IMR-90 (cell line): ENCODE measurements at regions not wholly inside any gene's neighbourhood (a gene's known extent, or its start where the extent isn't known, plus 50 kb on each side); places are given as distances from the start of the nearest gene placed in this dataset.

ENCODE experiments used
- ATAC-seq: fragments of 200-7000 bp; cut with Tn5 transposase; 2 replicates; pipeline ENCODE4 v1.9.1; 2020; ENCODE audit warnings: low read depth, mild to moderate bottlenecking, moderate library complexity
- BruUV-seq: library from RNA; stranded (reverse); fragments of 400-500 nt; replicated peaks from 2 replicates; lab custom pipeline; 2021; lab: Mats Ljungman, UMichigan
- CTCF ChIA-PET: fragments of 300-600 bp; formaldehyde crosslinking; extraction: SDS; loops from one replicate; lab custom pipeline; 2021; ENCODE audit warnings: antibody characterized with exemption; lab: Yijun Ruan, JAX
- POLR2A ChIA-PET: fragments of 300-600 bp; sonication (Branson Sonifier 250); formaldehyde crosslinking; loops from one replicate; lab custom pipeline; 2022; ENCODE audit warnings: antibody characterized with exemption; ENCODE audit not compliant: unreplicated experiment; lab: Charles Lee
- DNase-seq: peaks from one replicate; pipeline ENCODE4 v3.0.0; 2013
- H2AFZ ChIP-seq: replicated peaks from 2 replicates; pipeline ENCODE3; 2013; ENCODE audit warnings: low read length, mild to moderate bottlenecking; ENCODE audit not compliant: poor library complexity
- H2AK5ac ChIP-seq: 2 replicates; pipeline ENCODE4 v1.6.1; 2013; ENCODE audit warnings: low read depth, low read length, inconsistent platforms
- H2AK9ac ChIP-seq: replicated peaks from 2 replicates; pipeline ENCODE3; 2013; ENCODE audit warnings: mild to moderate bottlenecking, low read depth, low read length, moderate library complexity; ENCODE audit not compliant: poor library complexity
- H2BK120ac ChIP-seq: 2 replicates; pipeline ENCODE4 v1.6.1; 2013; ENCODE audit warnings: low read depth, low read length, inconsistent platforms
- H2BK15ac ChIP-seq: 3 replicates; pipeline ENCODE4 v1.6.1; 2013; ENCODE audit warnings: low read depth, low read length, inconsistent platforms
- H2BK20ac ChIP-seq: 2 replicates; pipeline ENCODE4 v1.6.1; 2013; ENCODE audit warnings: low read depth, mild to moderate bottlenecking, inconsistent platforms, low read length, moderate library complexity
- H2BK5ac ChIP-seq: 2 replicates; pipeline ENCODE4 v1.6.1; 2013; ENCODE audit warnings: mild to moderate bottlenecking, low read depth, low read length, inconsistent platforms; ENCODE audit not compliant: poor library complexity, severe bottlenecking
- H3K14ac ChIP-seq: replicated peaks from 2 replicates; pipeline ENCODE4 v1.6.1; 2013; ENCODE audit warnings: low read depth, low read length, inconsistent platforms
- H3K18ac ChIP-seq: 2 replicates; pipeline ENCODE4 v1.6.1; 2013; ENCODE audit warnings: low read depth, low read length, control low read depth
- H3K23ac ChIP-seq: 2 replicates; pipeline ENCODE4 v1.6.1; 2013; ENCODE audit warnings: low read depth, low read length, inconsistent platforms
- H3K27ac ChIP-seq: 2 replicates; pipeline ENCODE4 v1.5.1; 2013; ENCODE audit warnings: mild to moderate bottlenecking, control low read depth, low read length; ENCODE audit not compliant: insufficient read depth
- H3K27me3 ChIP-seq: 2 replicates; pipeline ENCODE4 v1.6.1; 2013; ENCODE audit warnings: low read length; ENCODE audit not compliant: control insufficient read depth, insufficient read depth
- H3K36me3 ChIP-seq: 2 replicates; pipeline ENCODE4 v1.6.1; 2013; ENCODE audit warnings: low read length, mixed read lengths; ENCODE audit not compliant: control insufficient read depth, insufficient read depth
- H3K4ac ChIP-seq: 2 replicates; pipeline ENCODE4 v1.6.1; 2013; ENCODE audit warnings: low read depth, low read length, inconsistent platforms
- H3K4me1 ChIP-seq: 2 replicates; pipeline ENCODE4 v1.6.1; 2013; ENCODE audit warnings: low read length, mixed read lengths; ENCODE audit not compliant: control insufficient read depth, insufficient read depth
- H3K4me2 ChIP-seq: 2 replicates; pipeline ENCODE4 v1.6.1; 2013; ENCODE audit warnings: low read depth, mild to moderate bottlenecking, control low read depth, low read length, moderate library complexity
- H3K4me3 ChIP-seq: 2 replicates; pipeline ENCODE4 v1.5.1; 2013; ENCODE audit warnings: low read depth, mild to moderate bottlenecking, control low read depth, low read length, moderate library complexity; ENCODE audit not compliant: insufficient read depth
- H3K56ac ChIP-seq: 2 replicates; pipeline ENCODE4 v1.6.1; 2013; ENCODE audit warnings: low read length, inconsistent platforms; ENCODE audit not compliant: insufficient read depth; ENCODE audit errors: extremely low read depth
- H3K79me1 ChIP-seq, 2 experiments: 2 replicates each; pipeline ENCODE4 v1.6.1; 2013; ENCODE audit warnings: low read length in 2 of 2, inconsistent platforms in 1 of 2, low read depth in 1 of 2
- H3K9ac ChIP-seq: 2 replicates; pipeline ENCODE4 v1.6.1; 2013; ENCODE audit warnings: low read depth, low read length, control low read depth
- H3K9me1 ChIP-seq: 2 replicates; pipeline ENCODE4 v1.6.1; 2013; ENCODE audit warnings: low read length, inconsistent platforms; ENCODE audit not compliant: insufficient read depth
- H3K9me3 ChIP-seq: 2 replicates; pipeline ENCODE4 v1.6.1; 2013; ENCODE audit warnings: low read length; ENCODE audit not compliant: control insufficient read depth, insufficient read depth
- H4K20me1 ChIP-seq: 2 replicates; pipeline ENCODE4 v1.6.1; 2013; ENCODE audit warnings: low read length, inconsistent platforms; ENCODE audit not compliant: insufficient read depth
- H4K5ac ChIP-seq: 2 replicates; pipeline ENCODE4 v1.6.1; 2013; ENCODE audit warnings: mild to moderate bottlenecking, low read depth, low read length, control low read depth
- H4K8ac ChIP-seq, 2 experiments: 2 replicates each; pipeline ENCODE4 v1.6.1; 2013; ENCODE audit warnings: low read depth in 2 of 2, low read length in 2 of 2, control low read depth in 1 of 2, inconsistent platforms in 1 of 2
- H4K91ac ChIP-seq: 2 replicates; pipeline ENCODE4 v1.6.1; 2013; ENCODE audit warnings: low read depth, low read length, inconsistent platforms; ENCODE audit not compliant: insufficient read depth
- BHLHE40 ChIP-seq: fragments of 150-350 bp; IDR thresholded peaks from 2 replicates; pipeline ENCODE4 v1.6.1; 2016; ENCODE audit warnings: mild to moderate bottlenecking, low read depth, low read length
- CEBPB ChIP-seq: IDR thresholded peaks from 2 replicates; pipeline ENCODE4 v1.6.1; 2012; ENCODE audit warnings: low read depth, low read length, improper control_type of control experiment
- CHD1 ChIP-seq: IDR thresholded peaks from 2 replicates; pipeline ENCODE4 v1.6.1; 2012; ENCODE audit warnings: low read depth, low read length, improper control_type of control experiment
- FOS ChIP-seq: fragments of 150-350 bp; IDR thresholded peaks from 2 replicates; pipeline ENCODE4 v1.6.1; 2016; ENCODE audit warnings: low read depth, low read length
- MAZ ChIP-seq: IDR thresholded peaks from 2 replicates; pipeline ENCODE4 v1.6.1; 2012; ENCODE audit warnings: low read depth, mild to moderate bottlenecking, low read length, improper control_type of control experiment, moderate library complexity, borderline replicate concordance
- NFE2L2 ChIP-seq: fragments of 150-350 bp; IDR thresholded peaks from 2 replicates; pipeline ENCODE4 v1.6.1; 2016; ENCODE audit warnings: low read depth, mild to moderate bottlenecking, low read length
- POLR2A ChIP-seq: IDR thresholded peaks from 2 replicates; pipeline ENCODE4 v1.6.1; 2012; ENCODE audit warnings: mild to moderate bottlenecking, low read depth, low read length
- RAD21 ChIP-seq: IDR thresholded peaks from 2 replicates; pipeline ENCODE4 v1.6.1; 2012; ENCODE audit warnings: low read length, improper control_type of control experiment
- RCOR1 ChIP-seq: IDR thresholded peaks from 2 replicates; pipeline ENCODE4 v1.6.1; 2012; ENCODE audit warnings: mild to moderate bottlenecking, low read length, improper control_type of control experiment; ENCODE audit not compliant: insufficient replicate concordance
- RFX5 ChIP-seq: IDR thresholded peaks from 2 replicates; pipeline ENCODE4 v1.8.0; 2012; ENCODE audit warnings: low read depth, mild to moderate bottlenecking, low read length, moderate library complexity
- SMC3 ChIP-seq: fragments of 150-350 bp; IDR thresholded peaks from 2 replicates; pipeline ENCODE4 v1.6.1; 2016; ENCODE audit warnings: low read depth, mild to moderate bottlenecking, antibody characterized with exemption, low read length, moderate library complexity
- WGBS, 2 experiments: methylation state at CpG; one replicate each; pipeline versions ENCODE4 v1.1.5 to v1.1.7; 2013; ENCODE audit warnings: missing lambda C conversion rate in 2 of 2; ENCODE audit not compliant: insufficient read length in 1 of 2; ENCODE audit errors: extremely low coverage in 2 of 2; 5-methylcytosine and 5-hydroxymethylcytosine counted together
- dilution Hi-C: fragments of 300-500 bp; cut with HindIII; formaldehyde crosslinking; loops from one replicate; pipeline ENCODE4 v1.14.3; 2018; ENCODE audit warnings: low sequenced_read_pairs; ENCODE audit not compliant: unreplicated experiment
- in situ Hi-C: fragments of 300-500 bp; cut with MboI; formaldehyde crosslinking; loops from 3 replicates; pipeline ENCODE4 v1.14.3; 2019; ENCODE audit warnings: low sequenced_read_pairs, inconsistent platforms, mixed read lengths
- intact Hi-C: fragments of 100-400 bp; cut with micrococcal nuclease; formaldehyde crosslinking; loops from 2 replicates; pipeline ENCODE4 v1.10.0; 2022

DNA sequence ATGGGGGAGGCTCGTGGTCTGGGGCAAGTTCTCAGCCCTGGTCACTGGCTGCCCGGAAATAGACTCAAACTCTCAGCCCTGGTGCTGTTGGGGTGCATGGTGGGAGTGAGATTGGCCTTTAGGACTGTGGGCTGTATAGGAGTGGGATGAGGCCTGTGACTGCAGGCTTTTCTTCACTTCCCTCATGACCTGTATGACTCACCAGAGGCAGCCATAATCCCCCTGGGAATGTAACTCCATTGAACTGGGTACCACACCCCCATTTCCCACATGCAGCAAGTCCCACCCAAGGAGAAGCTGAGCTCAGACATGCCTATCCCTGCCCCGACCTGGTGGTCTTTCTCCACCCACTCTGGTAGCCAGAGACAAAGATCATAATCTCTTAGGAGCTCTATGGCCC lies 177.7 kb upstream of the OSR1 start:
- Histone ChIP-seq H2BK20ac (no peak overlapping the region), H3K9me1 (no peaks in the 10 kb centered on the region), H3K56ac (no peak overlapping the region), H4K8ac (no peak overlapping the region), H3K4ac (no peak overlapping the region), H3K4me2 (no peak overlapping the region), H2BK120ac (no peak overlapping the region), H3K4me1 (peaks cover 3% of the 10 kb centered on the region), H2AK5ac (no peak overlapping the region), H4K20me1 (no peaks in the 10 kb centered on the region), H3K18ac (no peak overlapping the region), H3K14ac (no peak overlapping the region), H3K36me3 (no peaks in the 10 kb centered on the region), H3K4me3 (no peak overlapping the region), H4K91ac (no peak overlapping the region), H3K79me1 (no peaks in the 10 kb centered on the region), H3K23ac (no peak overlapping the region), H4K5ac (no peak overlapping the region), H3K9me3 (no peaks in the 10 kb centered on the region), H3K27me3 (peaks cover 2% of the 10 kb centered on the region; the same call in 1 of the 2 replicates), H2AK9ac (no peak overlapping the region), H2BK5ac (no peak overlapping the region), H3K9ac (no peak overlapping the region), H3K27ac (no peak overlapping the region), H2BK15ac (no peak overlapping the region), H2AFZ (no peak overlapping the region)
- ChIA-PET POLR2A (no interaction called here), CTCF (no interaction called here)
- DNase-seq = no peak
- BruUV-seq = no TSS peak
- intact Hi-C loops (no loop called here), in situ Hi-C loops (no loop called here), dilution Hi-C loops (no loop called here)
- TF ChIP-seq POLR2A (no peak), MAZ (no peak), RAD21 (no peak), FOS (no peak), RFX5 (no peak), SMC3 (no peak), CHD1 (no peak), NFE2L2 (no peak), CEBPB (no peak), BHLHE40 (no peak), RCOR1 (no peak)
- 56% methylated on average over 1 of the region's 3 CpGs; no CpG with 5 or more reads in 1 of the 2 experiments for WGBS, 2 experiments
- no peak for ATAC-seq
